H1 (cell line): ENCODE measurements at regions not wholly inside any gene's neighbourhood (a gene's known extent, or its start where the extent isn't known, plus 50 kb on each side); places are given as distances from the start of the nearest gene placed in this dataset.

Experiments
- CTCF ChIA-PET: fragments of 300-600 bp; sonication (Branson Sonifier 250); formaldehyde crosslinking; loops from one replicate; lab custom pipeline; 2021; ENCODE audit not compliant: partially characterized antibody; lab: Charles Lee
- POLR2A ChIA-PET: fragments of 300-600 bp; sonication (Branson Sonifier 250); formaldehyde crosslinking; loops from one replicate; lab custom pipeline; 2021; ENCODE audit warnings: inconsistent platforms; ENCODE audit not compliant: partially characterized antibody; lab: Charles Lee
- DNase-seq, 2 experiments: peaks; one replicate each; pipeline versions ENCODE4 v3.0.0 to v3.0.0-alpha.2; 2010 to 2022; ENCODE audit warnings: low spot score in 2 of 2, low read depth in 1 of 2, mixed read lengths in 1 of 2
- FAIRE-seq: peaks from 2 replicates; lab custom pipeline; 2011; peaks lifted over from hg19 to GRCh38; lab: Jason Lieb, UNC
- H2AFZ ChIP-seq: 2 replicates; pipeline ENCODE4 v1.8.1; 2012; ENCODE audit warnings: low read length, inconsistent platforms
- H2AK5ac ChIP-seq: 2 replicates; pipeline ENCODE4 v1.6.1; 2013; ENCODE audit warnings: low read depth, low read length
- H2BK120ac ChIP-seq: replicated peaks from 2 replicates; pipeline ENCODE3; 2013; ENCODE audit warnings: low read depth, low read length, inconsistent platforms
- H2BK12ac ChIP-seq: 2 replicates; pipeline ENCODE4 v1.6.1; 2013; ENCODE audit warnings: low read depth, low read length
- H2BK15ac ChIP-seq: 2 replicates; pipeline ENCODE4 v1.6.1; 2013; ENCODE audit warnings: low read length
- H2BK20ac ChIP-seq: 2 replicates; pipeline ENCODE4 v1.6.1; 2013; ENCODE audit warnings: low read length
- H2BK5ac ChIP-seq: 2 replicates; pipeline ENCODE4 v1.6.1; 2013; ENCODE audit warnings: low read depth, low read length
- H3K14ac ChIP-seq: 2 replicates; pipeline ENCODE4 v1.6.1; 2013; ENCODE audit warnings: inconsistent platforms; ENCODE audit not compliant: insufficient read length
- H3K18ac ChIP-seq: 2 replicates; pipeline ENCODE4 v1.6.1; 2013; ENCODE audit warnings: low read length; ENCODE audit errors: extremely low read depth
- H3K23ac ChIP-seq: 2 replicates; pipeline ENCODE4 v1.6.1; 2013; ENCODE audit warnings: inconsistent platforms; ENCODE audit not compliant: insufficient read length
- H3K23me2 ChIP-seq: 2 replicates; pipeline ENCODE4 v1.6.1; 2013; ENCODE audit warnings: low read depth, low read length
- H3K27ac ChIP-seq: 2 replicates; pipeline ENCODE4 v1.6.1; 2011; ENCODE audit warnings: low read depth, low read length, inconsistent platforms
- H3K27me3 ChIP-seq, 4 experiments: replicated peaks in 1 of 4; 1 replicate in 1 of 4; 2 replicates in 3 of 4; pipeline versions ENCODE4 v1.6.1 to v1.8.1; 2011 to 2013; ENCODE audit warnings: low read length in 3 of 4, mild to moderate bottlenecking in 3 of 4, inconsistent platforms in 2 of 4, mixed read lengths in 2 of 4, moderate library complexity in 1 of 4; ENCODE audit not compliant: control insufficient read depth in 3 of 4, insufficient read depth in 3 of 4; ENCODE audit errors: extremely low read depth in 1 of 4
- H3K36me3 ChIP-seq, 4 experiments: 2 replicates each; pipeline versions ENCODE4 v1.6.1 to v1.8.1; 2011 to 2013; ENCODE audit warnings: mild to moderate bottlenecking in 4 of 4, low read length in 3 of 4, moderate library complexity in 2 of 4, control low read depth in 1 of 4, inconsistent platforms in 1 of 4; ENCODE audit not compliant: insufficient read depth in 4 of 4, control insufficient read depth in 2 of 4
- H3K4ac ChIP-seq: replicated peaks from 2 replicates; pipeline ENCODE3; 2013; ENCODE audit warnings: low read length, low read depth, mixed read lengths, inconsistent platforms; ENCODE audit not compliant: insufficient read length
- H3K4me1 ChIP-seq, 4 experiments: replicated peaks in 1 of 4; 1 replicate in 1 of 4; 2 replicates in 3 of 4; pipeline versions ENCODE4 v1.6.1 to v1.8.1; 2011 to 2013; ENCODE audit warnings: low read length in 3 of 4, inconsistent platforms in 2 of 4, mixed read lengths in 1 of 4; ENCODE audit not compliant: insufficient read depth in 4 of 4, control insufficient read depth in 3 of 4
- H3K4me2 ChIP-seq, 2 experiments: 2 replicates each; pipeline versions ENCODE4 v1.6.1 to v1.8.1; 2011 to 2013; ENCODE audit warnings: low read depth in 2 of 2, low read length in 2 of 2, control low read depth in 1 of 2, inconsistent platforms in 1 of 2, mild to moderate bottlenecking in 1 of 2; ENCODE audit not compliant: insufficient read depth in 1 of 2
- H3K4me3 ChIP-seq, 4 experiments: fragments of 200-600, 300-600 bp in 1 of 4; sonication (generic), shearing (Covaris generic), sonication (Bioruptor Twin) in 1 of 4; 2 replicates each; pipeline versions ENCODE4 v1.5.1 to v1.8.1; 2011 to 2016; ENCODE audit warnings: low read length in 4 of 4, low read depth in 3 of 4, control low read depth in 2 of 4, inconsistent platforms in 2 of 4, mild to moderate bottlenecking in 2 of 4, mixed read lengths in 1 of 4, moderate library complexity in 1 of 4; ENCODE audit not compliant: insufficient read depth in 2 of 4; ENCODE audit errors: extremely low read depth in 1 of 4
- H3K56ac ChIP-seq: replicated peaks from 2 replicates; pipeline ENCODE3; 2013; ENCODE audit warnings: low read depth, mild to moderate bottlenecking, mixed read lengths, low read length, inconsistent platforms; ENCODE audit not compliant: insufficient read length
- H3K79me1 ChIP-seq: 2 replicates; pipeline ENCODE4 v1.6.1; 2013; ENCODE audit warnings: low read depth, low read length, control low read depth
- H3K79me2 ChIP-seq, 2 experiments: 2 replicates each; pipeline versions ENCODE4 v1.6.1 to v1.8.1; 2012 to 2013; ENCODE audit warnings: low read length in 2 of 2, mild to moderate bottlenecking in 2 of 2, inconsistent platforms in 1 of 2; ENCODE audit not compliant: insufficient read depth in 2 of 2, control insufficient read depth in 1 of 2
- H3K9ac ChIP-seq, 4 experiments: replicated peaks in 1 of 4; 1 replicate in 1 of 4; 2 replicates in 3 of 4; pipeline versions ENCODE4 v1.6.1 to v1.8.1; 2011 to 2013; ENCODE audit warnings: low read depth in 3 of 4, low read length in 3 of 4, control low read depth in 2 of 4, mild to moderate bottlenecking in 2 of 4, moderate library complexity in 2 of 4, inconsistent platforms in 1 of 4; ENCODE audit errors: extremely low read depth in 1 of 4
- H3K9me3 ChIP-seq, 2 experiments: 2 replicates each; pipeline versions ENCODE4 v1.6.1 to v1.8.1; 2012 to 2013; ENCODE audit warnings: mild to moderate bottlenecking in 2 of 2, moderate library complexity in 2 of 2, control low read depth in 1 of 2, inconsistent platforms in 1 of 2, low read depth in 1 of 2, low read length in 1 of 2, mixed read lengths in 1 of 2; ENCODE audit not compliant: insufficient read depth in 2 of 2
- H4K20me1 ChIP-seq, 2 experiments: replicated peaks in 1 of 2; 2 replicates each; pipeline versions ENCODE3 to v1.8.1; 2011 to 2013; ENCODE audit warnings: inconsistent platforms in 2 of 2, low read length in 2 of 2, mild to moderate bottlenecking in 1 of 2; ENCODE audit not compliant: insufficient read depth in 2 of 2, control insufficient read depth in 1 of 2
- H4K5ac ChIP-seq: 2 replicates; pipeline ENCODE4 v1.6.1; 2013; ENCODE audit warnings: low read length, low read depth, mixed read lengths, inconsistent platforms; ENCODE audit not compliant: insufficient read length
- H4K8ac ChIP-seq: 2 replicates; pipeline ENCODE4 v1.8.0; 2013; ENCODE audit warnings: mild to moderate bottlenecking, moderate library complexity, low read length, inconsistent platforms; ENCODE audit not compliant: insufficient read depth; ENCODE audit errors: extremely low read depth
- H4K91ac ChIP-seq: replicated peaks from 2 replicates; pipeline ENCODE3; 2013; ENCODE audit warnings: low read length, mixed read lengths, inconsistent platforms; ENCODE audit not compliant: insufficient read length
- CBX5 ChIP-seq: fragments of 300-800, 300-1000 bp; sonication (generic); IDR thresholded peaks from 2 replicates; pipeline ENCODE4 v1.7.1; 2016; ENCODE audit warnings: antibody characterized with exemption, low read length, low read depth
- CHD2 ChIP-seq: IDR thresholded peaks from 2 replicates; pipeline ENCODE4 v1.6.1; 2012; ENCODE audit warnings: low read length, improper control_type of control experiment
- EGR1 ChIP-seq: IDR thresholded peaks from 2 replicates; pipeline ENCODE4 v1.6.1; 2011; ENCODE audit warnings: low read depth, low read length, borderline replicate concordance
- GTF2F1 ChIP-seq: IDR thresholded peaks from 2 replicates; pipeline ENCODE4 v1.6.1; 2012; ENCODE audit warnings: low read depth, low read length, improper control_type of control experiment, borderline replicate concordance
- RBBP5 ChIP-seq: IDR thresholded peaks from 2 replicates; pipeline ENCODE4 v1.7.1; 2012; ENCODE audit warnings: low read depth, mild to moderate bottlenecking, inconsistent platforms, low read length, moderate library complexity, borderline replicate concordance
- RFX5 ChIP-seq: IDR thresholded peaks from 2 replicates; pipeline ENCODE4 v1.6.1; 2011; ENCODE audit warnings: low read depth, low read length, improper control_type of control experiment, borderline replicate concordance
- TAF1 ChIP-seq: IDR thresholded peaks from 2 replicates; pipeline ENCODE4 v1.6.1; 2011; ENCODE audit warnings: mild to moderate bottlenecking, low read depth, low read length
- WGBS, 2 experiments: shearing (Covaris generic) in 1 of 2; methylation state at CpG; one replicate each; pipeline versions ENCODE4 v1.1.6 to v1.1.7; 2013 to 2015; ENCODE audit warnings: low lambda C conversion rate in 2 of 2, mixed read lengths in 2 of 2, inconsistent platforms in 1 of 2, low coverage in 1 of 2, missing lambda C conversion rate in 1 of 2; ENCODE audit not compliant: insufficient replicate concordance in 2 of 2, insufficient coverage in 1 of 2, insufficient read length in 1 of 2; ENCODE audit errors: extremely low coverage in 1 of 2, missing lambda C conversion rate in 1 of 2; 5-methylcytosine and 5-hydroxymethylcytosine counted together

DNA sequence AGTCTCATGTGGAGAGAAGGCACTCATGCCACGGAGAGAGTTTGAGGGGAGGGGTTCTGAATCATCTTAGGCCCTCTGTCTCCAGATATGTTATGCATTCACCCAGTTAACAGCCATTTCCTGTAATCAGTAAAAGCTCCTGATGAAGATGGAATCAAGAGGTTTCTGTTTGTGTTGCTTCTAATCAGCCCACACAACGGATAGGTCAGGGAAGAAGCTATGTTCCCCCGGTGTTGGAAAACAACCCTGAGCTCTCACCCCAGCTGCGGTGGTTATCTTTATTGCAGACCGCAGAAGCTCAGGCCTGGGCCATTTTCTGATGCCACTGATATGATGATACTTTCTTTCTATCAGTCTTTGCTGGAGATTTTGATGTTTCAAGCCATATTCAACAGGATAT, 338.5 kb upstream of the ONECUT1 start (continued):
- TF ChIP-seq CBX5 = no peak

DNA sequence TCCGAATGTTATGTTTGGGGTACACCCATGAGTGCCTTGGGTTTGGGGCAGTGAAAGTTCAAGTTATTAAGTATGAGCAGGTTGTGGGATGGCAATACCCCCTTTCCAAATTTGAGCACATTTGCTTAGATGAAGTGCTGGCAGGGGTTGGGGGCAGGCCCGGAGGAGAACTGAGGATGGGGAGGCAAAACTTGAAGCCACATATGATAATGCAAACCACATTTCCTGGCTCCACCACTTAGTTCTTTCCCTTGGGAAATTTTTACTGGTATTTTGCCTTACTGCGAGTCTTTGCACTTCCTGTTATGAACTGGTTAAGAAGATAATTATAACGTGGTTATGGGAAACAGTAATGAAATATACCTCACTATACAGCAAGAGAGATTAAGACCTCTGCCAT, 336.0 kb upstream of the ONECUT1 start:
- Histone ChIP-seq H3K36me3 (no peaks in the 10 kb centered on the region), H3K9ac (no peak overlapping the region), H3K18ac (no peak overlapping the region), H3K27ac (no peak overlapping the region), H3K79me2 (no peaks in the 10 kb centered on the region), H2AFZ (no peak overlapping the region), H2BK20ac (no peak overlapping the region), H4K91ac (no peak overlapping the region), H3K27me3 (no peaks in the 10 kb centered on the region), H2BK15ac (no peak overlapping the region), H3K4ac (no peak overlapping the region), H3K14ac (no peak overlapping the region), H2BK5ac (no peak overlapping the region), H2AK5ac (no peak overlapping the region), H3K56ac (no peak overlapping the region), H3K23me2 (no peaks in the 10 kb centered on the region), H3K23ac (no peak overlapping the region), H3K4me1 (peaks cover 1 to 9% (median 3%) of the 10 kb centered on the region in 4 experiments; a peak in 4 of 7 replicates), H3K4me2 (no peak overlapping the region), H2BK12ac (no peak overlapping the region), H4K8ac (no peak overlapping the region), H2BK120ac (no peak overlapping the region), H4K5ac (no peak overlapping the region), H3K9me3 (no peaks in the 10 kb centered on the region), H4K20me1 (no peaks in the 10 kb centered on the region), H3K4me3 (no peak overlapping the region), H3K79me1 (no peaks in the 10 kb centered on the region)
- FAIRE-seq (no peak), DNase-seq (no peak)
- WGBS, 2 experiments = 90% methylated on average over 4 of the region's 4 CpGs; no CpG with 5 or more reads in 1 of the 2 experiments
- TF ChIP-seq RFX5 (no peak), CHD2 (no peak), EGR1 (no peak), GTF2F1 (no peak), RBBP5 (no peak), TAF1 (no peak)
- CTCF ChIA-PET = no interaction called here
- POLR2A ChIA-PET = no interaction called here
